CD14-positive monocyte (primary cell): ENCODE measurements at regions not wholly inside any gene's neighbourhood (a gene's known extent, or its start where the extent isn't known, plus 50 kb on each side); places are given as distances from the start of the nearest gene placed in this dataset.

Experiments
- DNase-seq, 3 donors: peaks; one replicate each; pipeline ENCODE4 v3.0.0-alpha.2; 2011 to 2022
- H2AFZ ChIP-seq: 2 replicates; pipeline ENCODE4 v1.6.0; 2012; ENCODE audit warnings: mild to moderate bottlenecking, low read depth, low read length, inconsistent platforms; ENCODE audit not compliant: insufficient read depth, poor library complexity, severe bottlenecking
- H3K27ac ChIP-seq, 2 donors: 1 replicate in 1 of 2; 2 replicates in 1 of 2; pipeline ENCODE4 v1.5.1; 2012 to 2013; ENCODE audit warnings: low read length in 2 of 2, control low read depth in 1 of 2, inconsistent platforms in 1 of 2, low read depth in 1 of 2, mild to moderate bottlenecking in 1 of 2
- H3K27me3 ChIP-seq, 2 donors: one replicate each; pipeline versions ENCODE4 v1.6.0 to v1.6.1; 2011 to 2013; ENCODE audit warnings: low read length in 2 of 2; ENCODE audit not compliant: control insufficient read depth in 2 of 2, insufficient read depth in 2 of 2
- H3K36me3 ChIP-seq, 2 donors: replicated peaks in 1 of 2; 1 replicate in 1 of 2; 2 replicates in 1 of 2; pipeline versions ENCODE4 v1.5.1 to v1.6.1; 2012 to 2013; ENCODE audit warnings: low read length in 2 of 2, control low read depth in 1 of 2, inconsistent platforms in 1 of 2, mild to moderate bottlenecking in 1 of 2; ENCODE audit not compliant: insufficient read depth in 2 of 2, control insufficient read depth in 1 of 2
- H3K4me1 ChIP-seq, 2 donors: 1 replicate in 1 of 2; 2 replicates in 1 of 2; pipeline versions ENCODE4 v1.5.1 to v1.6.1; 2012 to 2013; ENCODE audit warnings: low read length in 2 of 2, control low read depth in 1 of 2, inconsistent platforms in 1 of 2, mild to moderate bottlenecking in 1 of 2, moderate library complexity in 1 of 2; ENCODE audit not compliant: insufficient read depth in 2 of 2, control insufficient read depth in 1 of 2
- H3K4me2 ChIP-seq: replicated peaks from 2 replicates; pipeline ENCODE3; 2012; ENCODE audit warnings: low read length, moderate library complexity, mild to moderate bottlenecking; ENCODE audit not compliant: poor library complexity, severe bottlenecking; ENCODE audit errors: extremely low read depth
- H3K4me3 ChIP-seq, 3 experiments: fragments of 200-600 bp in 1 of 3; sonication (generic) in 1 of 3; replicated peaks in 1 of 3; 1 replicate in 2 of 3; 2 replicates in 1 of 3; pipeline ENCODE4 v1.5.1; 2011 to 2013; ENCODE audit warnings: low read length in 3 of 3, mild to moderate bottlenecking in 3 of 3, control low read depth in 2 of 3, low read depth in 2 of 3, inconsistent platforms in 1 of 3, moderate library complexity in 1 of 3
- H3K79me2 ChIP-seq: 2 replicates; pipeline ENCODE4 v1.6.0; 2012; ENCODE audit warnings: mild to moderate bottlenecking, control low read depth, inconsistent platforms, low read length, moderate library complexity; ENCODE audit not compliant: insufficient read depth
- H3K9ac ChIP-seq: 2 replicates; pipeline ENCODE4 v1.6.0; 2017; ENCODE audit warnings: low read length, mild to moderate bottlenecking; ENCODE audit not compliant: insufficient read depth, poor library complexity, severe bottlenecking
- H3K9me3 ChIP-seq, 2 donors: replicated peaks in 1 of 2; 1 replicate in 1 of 2; 2 replicates in 1 of 2; pipeline versions ENCODE4 v1.5.1 to v1.6.1; 2012 to 2013; ENCODE audit warnings: low read length in 2 of 2, control low read depth in 1 of 2; ENCODE audit not compliant: control insufficient read depth in 1 of 2, insufficient read depth in 1 of 2
- H4K20me1 ChIP-seq: 2 replicates; pipeline ENCODE4 v1.6.0; 2012; ENCODE audit warnings: mild to moderate bottlenecking, low read length, control low read depth, moderate library complexity; ENCODE audit not compliant: insufficient read depth
- H3K27ac Mint-ChIP-seq, 7 donors: one replicate each; pipeline ENCODE4 v1.8.0; 2020; ENCODE audit warnings: mild to moderate bottlenecking in 7 of 7, mixed read lengths in 7 of 7, moderate library complexity in 6 of 7, inconsistent platforms in 2 of 7
- H3K27me3 Mint-ChIP-seq, 3 donors: one replicate each; pipeline ENCODE4 v1.8.0; 2021 to 2022; ENCODE audit warnings: low read depth in 3 of 3, mild to moderate bottlenecking in 3 of 3, mixed read lengths in 3 of 3, moderate library complexity in 3 of 3, inconsistent platforms in 1 of 3
- H3K36me3 Mint-ChIP-seq, 2 donors: one replicate each; pipeline ENCODE4 v1.8.0; 2020; ENCODE audit warnings: mixed read lengths in 2 of 2, inconsistent platforms in 1 of 2, mild to moderate bottlenecking in 1 of 2
- H3K4me1 Mint-ChIP-seq: one replicate; pipeline ENCODE4 v1.8.0; 2020; ENCODE audit warnings: mild to moderate bottlenecking, mixed read lengths
- H3K4me3 Mint-ChIP-seq, 2 donors: one replicate each; pipeline ENCODE4 v1.8.0; 2020; ENCODE audit warnings: mild to moderate bottlenecking in 2 of 2, mixed read lengths in 2 of 2, moderate library complexity in 1 of 2
- H3K9me3 Mint-ChIP-seq, 7 donors: one replicate each; pipeline ENCODE4 v1.8.0; 2020 to 2022; ENCODE audit warnings: mixed read lengths in 7 of 7, mild to moderate bottlenecking in 6 of 7, moderate library complexity in 6 of 7, inconsistent platforms in 2 of 7
- WGBS: methylation state at CpG from one replicate; pipeline ENCODE4 v1.1.5; 2013; ENCODE audit warnings: missing lambda C conversion rate; ENCODE audit not compliant: insufficient coverage; 5-methylcytosine and 5-hydroxymethylcytosine counted together
- intact Hi-C, 2 donors: fragments of 100-400 bp; cut with micrococcal nuclease; formaldehyde crosslinking; loops; one replicate each; pipeline versions ENCODE4 v1.15.0 to v1.15.1; 2023
- TF ChIP-seq, protein P1 (sequence below): fragments of 200-600 bp; IDR thresholded peaks from one replicate; pipeline ENCODE4 v1.8.0; 2022; ENCODE audit warnings: antibody characterized with exemption, mild to moderate bottlenecking

DNA sequence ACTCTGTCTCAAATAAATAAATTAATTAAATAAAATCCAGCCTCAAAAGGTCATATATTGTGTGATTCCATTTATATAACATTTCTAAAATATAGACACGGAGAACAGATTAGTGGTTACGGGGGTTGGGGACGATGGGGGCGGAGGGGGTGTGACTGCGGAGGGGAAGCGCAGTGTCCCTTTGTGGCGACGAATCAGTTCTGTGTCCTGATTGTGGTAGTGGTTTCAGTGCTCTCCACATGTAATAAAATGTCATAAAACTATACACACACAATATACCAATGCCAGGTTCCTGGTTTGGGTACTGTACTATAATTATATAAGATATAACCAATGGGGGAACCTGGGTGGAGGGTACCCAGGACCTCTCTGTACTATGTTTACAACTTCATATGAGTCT lies 186.4 kb downstream of the ANAPC1 start:
- TF ChIP-seq, protein P1, sequence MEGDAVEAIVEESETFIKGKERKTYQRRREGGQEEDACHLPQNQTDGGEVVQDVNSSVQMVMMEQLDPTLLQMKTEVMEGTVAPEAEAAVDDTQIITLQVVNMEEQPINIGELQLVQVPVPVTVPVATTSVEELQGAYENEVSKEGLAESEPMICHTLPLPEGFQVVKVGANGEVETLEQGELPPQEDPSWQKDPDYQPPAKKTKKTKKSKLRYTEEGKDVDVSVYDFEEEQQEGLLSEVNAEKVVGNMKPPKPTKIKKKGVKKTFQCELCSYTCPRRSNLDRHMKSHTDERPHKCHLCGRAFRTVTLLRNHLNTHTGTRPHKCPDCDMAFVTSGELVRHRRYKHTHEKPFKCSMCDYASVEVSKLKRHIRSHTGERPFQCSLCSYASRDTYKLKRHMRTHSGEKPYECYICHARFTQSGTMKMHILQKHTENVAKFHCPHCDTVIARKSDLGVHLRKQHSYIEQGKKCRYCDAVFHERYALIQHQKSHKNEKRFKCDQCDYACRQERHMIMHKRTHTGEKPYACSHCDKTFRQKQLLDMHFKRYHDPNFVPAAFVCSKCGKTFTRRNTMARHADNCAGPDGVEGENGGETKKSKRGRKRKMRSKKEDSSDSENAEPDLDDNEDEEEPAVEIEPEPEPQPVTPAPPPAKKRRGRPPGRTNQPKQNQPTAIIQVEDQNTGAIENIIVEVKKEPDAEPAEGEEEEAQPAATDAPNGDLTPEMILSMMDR, result no peak
- no peaks in the 10 kb centered on the region for H3K36me3 ChIP-seq
- H3K4me1 Mint-ChIP-seq, result peaks cover 58% of the 10 kb centered on the region
- H3K4me2 ChIP-seq, result no peak overlapping the region
- intact Hi-C loops, result loop anchor here (5.0 to 10.0 kb wide), 3 partner anchors 35 to 65 kb away; no protein-coding TSS in a partner anchor
- H3K4me1 ChIP-seq, result peaks cover 54 to 58% of the 10 kb centered on the region in 2 donors
- H3K27ac ChIP-seq, result no peak overlapping the region
- no peak overlapping the region for H2AFZ ChIP-seq
- H3K4me3 ChIP-seq, result no peak overlapping the region
- no peak for DNase-seq
- peaks cover 0 to 6% of the 10 kb centered on the region in 2 donors for H3K36me3 Mint-ChIP-seq
- H3K9me3 ChIP-seq, result no peaks in the 10 kb centered on the region
- no peaks in the 10 kb centered on the region for H3K27me3 ChIP-seq
- H3K9ac ChIP-seq, result no peak overlapping the region
- no peaks in the 10 kb centered on the region for H4K20me1 ChIP-seq
- WGBS, result no CpG with 5 or more reads among the region's 8 CpGs
- peaks cover under 1 to 8% (median 1%) of the 10 kb centered on the region in 3 donors for H3K27me3 Mint-ChIP-seq
- peaks cover 0 to 6% (median 2%) of the 10 kb centered on the region in 7 donors for H3K9me3 Mint-ChIP-seq
- H3K27ac Mint-ChIP-seq, result peak overlapping the region in 6 of 7 donors; percentile 69 to 95 (median 79)
- H3K79me2 ChIP-seq, result no peaks in the 10 kb centered on the region
- no peak overlapping the region for H3K4me3 Mint-ChIP-seq

DNA sequence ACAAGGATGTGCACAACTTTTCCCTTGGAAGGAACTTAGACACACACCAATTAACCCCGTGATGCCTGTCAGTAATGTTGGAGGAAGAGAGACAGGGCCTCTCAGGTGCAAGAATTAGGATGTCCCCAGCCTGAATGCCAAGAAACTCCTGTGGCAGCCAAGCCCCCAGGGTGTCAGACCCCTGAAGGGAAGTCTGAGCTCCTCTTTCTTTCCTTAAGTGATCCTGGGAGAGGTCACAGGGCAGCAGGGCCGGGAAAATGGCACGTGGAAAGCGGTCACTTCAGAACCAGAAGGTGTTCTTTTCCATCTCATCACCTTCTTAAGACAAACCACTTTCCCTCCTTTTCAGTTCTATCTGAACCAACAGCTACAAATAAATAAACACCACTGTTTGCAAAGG lies 185.9 kb downstream of the ANAPC1 start:
- no CpG with 5 or more reads among the region's 4 CpGs for WGBS
- H3K4me1 Mint-ChIP-seq, result peaks cover 59% of the 10 kb centered on the region
- intact Hi-C loops, result loop anchor here (2.0 to 10.0 kb wide), 4 partner anchors 19 to 66 kb away; no protein-coding TSS in a partner anchor

More for the DNA sequence above, 185.9 kb downstream of the ANAPC1 start:
- no peak overlapping the region for H3K4me3 Mint-ChIP-seq
- Histone ChIP-seq H3K79me2 (no peaks in the 10 kb centered on the region), H3K9me3 (no peaks in the 10 kb centered on the region), H2AFZ (no peak overlapping the region), H4K20me1 (no peaks in the 10 kb centered on the region), H3K36me3 (no peaks in the 10 kb centered on the region), H3K4me3 (no peak overlapping the region), H3K4me1 (peaks cover 54 to 58% of the 10 kb centered on the region in 2 donors), H3K27ac (peak overlapping the region in 1 of 2 donors; percentile 85), H3K4me2 (no peak overlapping the region), H3K9ac (no peak overlapping the region), H3K27me3 (no peaks in the 10 kb centered on the region)
- TF ChIP-seq, protein P1, result no peak
- peak overlapping the region in 6 of 7 donors; percentile 60 to 99 (median 84) for H3K27ac Mint-ChIP-seq
- peaks cover 0 to 8% (median 1%) of the 10 kb centered on the region in 3 donors for H3K27me3 Mint-ChIP-seq
- DNase-seq, result no peak
- H3K36me3 Mint-ChIP-seq, result peaks cover 0 to 6% of the 10 kb centered on the region in 2 donors
- peaks cover 0 to 6% (median 2%) of the 10 kb centered on the region in 7 donors for H3K9me3 Mint-ChIP-seq
